B cell (primary cell): ENCODE measurements at regions not wholly inside any gene's neighbourhood (a gene's known extent, or its start where the extent isn't known, plus 50 kb on each side); places are given as distances from the start of the nearest gene placed in this dataset.

Experiments
- EZH2 ChIP-seq: IDR thresholded peaks from 2 replicates; pipeline ENCODE4 v1.6.1; 2012; ENCODE audit warnings: borderline replicate concordance, low read depth, mild to moderate bottlenecking, moderate library complexity, low read length; ENCODE audit not compliant: insufficient read depth, poor library complexity, severe bottlenecking
- TF ChIP-seq, protein P1 (sequence below): fragments of 200-600 bp; IDR thresholded peaks from one replicate; pipeline ENCODE4 v1.8.0; 2022; ENCODE audit warnings: antibody characterized with exemption, mild to moderate bottlenecking

DNA sequence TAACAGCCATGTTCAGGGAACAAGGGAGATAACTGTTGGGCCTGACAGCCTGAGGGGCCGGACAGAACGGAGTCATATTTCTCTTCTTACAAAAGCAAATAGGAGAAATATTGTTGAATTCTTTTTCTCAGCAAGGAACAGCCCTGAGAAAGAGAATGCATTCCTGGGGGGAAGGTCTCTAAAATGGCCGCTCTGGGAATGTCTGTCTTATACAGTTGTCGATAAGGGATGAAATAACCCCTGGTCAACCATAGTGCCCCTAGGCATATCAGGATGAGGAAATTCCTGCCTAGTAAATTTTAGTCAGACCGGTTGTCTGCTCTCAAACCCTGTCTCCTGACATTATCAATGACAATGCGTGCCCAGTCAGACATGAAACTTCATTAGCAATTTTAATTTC lies 1925.5 kb downstream of the PCDH7 start:
- TF ChIP-seq, protein P1, sequence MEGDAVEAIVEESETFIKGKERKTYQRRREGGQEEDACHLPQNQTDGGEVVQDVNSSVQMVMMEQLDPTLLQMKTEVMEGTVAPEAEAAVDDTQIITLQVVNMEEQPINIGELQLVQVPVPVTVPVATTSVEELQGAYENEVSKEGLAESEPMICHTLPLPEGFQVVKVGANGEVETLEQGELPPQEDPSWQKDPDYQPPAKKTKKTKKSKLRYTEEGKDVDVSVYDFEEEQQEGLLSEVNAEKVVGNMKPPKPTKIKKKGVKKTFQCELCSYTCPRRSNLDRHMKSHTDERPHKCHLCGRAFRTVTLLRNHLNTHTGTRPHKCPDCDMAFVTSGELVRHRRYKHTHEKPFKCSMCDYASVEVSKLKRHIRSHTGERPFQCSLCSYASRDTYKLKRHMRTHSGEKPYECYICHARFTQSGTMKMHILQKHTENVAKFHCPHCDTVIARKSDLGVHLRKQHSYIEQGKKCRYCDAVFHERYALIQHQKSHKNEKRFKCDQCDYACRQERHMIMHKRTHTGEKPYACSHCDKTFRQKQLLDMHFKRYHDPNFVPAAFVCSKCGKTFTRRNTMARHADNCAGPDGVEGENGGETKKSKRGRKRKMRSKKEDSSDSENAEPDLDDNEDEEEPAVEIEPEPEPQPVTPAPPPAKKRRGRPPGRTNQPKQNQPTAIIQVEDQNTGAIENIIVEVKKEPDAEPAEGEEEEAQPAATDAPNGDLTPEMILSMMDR, result no peak
- TF ChIP-seq EZH2, result no peak
